Left kidney (tissue), 1 donor: ENCODE measurements at regions not wholly inside any gene's neighbourhood (a gene's known extent, or its start where the extent isn't known, plus 50 kb on each side); places are given as distances from the start of the nearest gene placed in this dataset.
"Not testable (repeated sequence)": the region's sequence is repeated elsewhere in the genome, so short reads cannot be mapped to it uniquely, and the experiment has no call there.

Experiments
- DNase-seq: peaks from one replicate; pipeline ENCODE4 v3.0.0-alpha.2; 2013

- no peak for DNase-seq
Measured at GRCh38 chr10:120755771-120756170, 95.4 kb upstream of the WDR11 start.

DNA sequence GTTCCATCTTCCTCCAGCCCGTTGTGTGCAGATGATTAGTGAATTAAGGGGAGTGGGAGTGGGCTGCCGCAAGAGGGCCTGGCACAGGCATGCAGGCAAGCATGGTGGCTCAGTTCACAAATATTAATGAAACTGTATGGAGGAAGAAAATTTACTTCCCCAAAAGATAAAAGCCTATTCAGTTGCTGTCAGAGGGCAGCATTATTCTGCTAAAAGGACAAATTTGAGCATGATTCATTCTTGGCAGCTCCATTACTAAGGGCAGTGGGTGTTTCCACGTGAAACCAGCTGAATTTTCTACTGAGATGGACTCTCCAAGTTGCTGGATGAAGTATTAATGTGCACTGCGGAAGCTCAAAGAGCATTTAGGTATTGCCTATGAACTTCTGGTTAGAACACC, 90.9 kb upstream of the WDR11 start:
- no peak for DNase-seq

DNA sequence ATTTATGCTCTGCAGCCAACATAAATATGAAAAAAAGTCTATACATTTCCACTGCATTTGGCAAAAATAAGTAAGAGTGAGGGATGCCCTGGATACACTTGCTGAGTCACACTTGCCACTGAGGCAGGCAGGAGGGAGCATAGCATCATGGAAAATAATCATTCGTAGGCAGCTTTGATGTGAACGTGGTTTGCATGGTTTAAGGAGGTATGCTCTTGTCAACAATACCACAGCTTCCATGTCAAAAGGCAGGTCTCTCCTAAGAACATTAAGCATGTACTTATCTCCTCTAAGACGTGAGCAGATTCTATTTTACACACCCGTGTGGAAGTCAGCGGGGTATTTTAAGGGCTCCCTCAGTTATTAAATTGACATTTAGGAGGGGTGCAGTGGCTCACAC, 89.2 kb upstream of the WDR11 start:
- DNase-seq: no peak

- no peak for DNase-seq
Measured at GRCh38 chr10:120765226-120765803, 85.8 kb upstream of the WDR11 start.

DNA sequence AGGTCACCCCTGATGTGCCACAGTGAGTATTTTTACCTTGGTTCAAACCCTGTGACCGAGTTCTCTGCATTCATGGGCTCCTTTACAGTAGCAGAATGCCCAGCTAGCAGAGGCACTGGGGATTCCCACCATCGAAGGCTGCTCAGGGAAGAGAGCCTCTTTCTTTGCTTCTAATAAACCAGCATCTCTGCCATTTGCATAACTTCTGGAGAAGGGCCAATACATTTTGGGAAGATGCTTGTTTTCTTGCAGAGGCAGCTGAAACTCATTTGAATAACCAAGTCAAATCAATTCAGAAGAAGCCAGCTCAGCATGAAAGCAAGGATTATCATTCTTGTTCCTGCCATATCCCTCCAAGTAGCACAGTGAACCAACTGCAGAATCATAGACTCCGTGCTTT, 82.9 kb upstream of the WDR11 start:
- no peak for DNase-seq

DNA sequence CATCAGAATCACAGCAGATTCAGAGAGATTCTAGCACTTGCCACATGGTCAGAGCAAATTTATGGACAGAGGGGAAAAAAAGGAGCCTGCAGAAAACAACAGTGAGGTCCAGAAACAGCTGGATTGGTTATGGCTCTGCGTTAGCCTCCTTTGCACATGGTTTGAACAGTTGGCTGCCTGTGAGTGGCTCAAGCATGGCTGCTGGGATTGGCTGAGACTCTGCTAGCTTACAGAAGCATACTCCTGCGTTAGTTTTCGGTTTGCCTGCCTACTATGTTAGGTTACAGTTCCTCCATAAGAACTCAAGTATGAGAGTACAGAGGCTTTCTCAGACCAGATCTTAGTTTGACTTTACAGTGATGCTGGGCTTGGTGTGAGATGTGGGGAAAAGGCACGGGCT, 80.7 kb upstream of the WDR11 start:
- no peak for DNase-seq

DNA sequence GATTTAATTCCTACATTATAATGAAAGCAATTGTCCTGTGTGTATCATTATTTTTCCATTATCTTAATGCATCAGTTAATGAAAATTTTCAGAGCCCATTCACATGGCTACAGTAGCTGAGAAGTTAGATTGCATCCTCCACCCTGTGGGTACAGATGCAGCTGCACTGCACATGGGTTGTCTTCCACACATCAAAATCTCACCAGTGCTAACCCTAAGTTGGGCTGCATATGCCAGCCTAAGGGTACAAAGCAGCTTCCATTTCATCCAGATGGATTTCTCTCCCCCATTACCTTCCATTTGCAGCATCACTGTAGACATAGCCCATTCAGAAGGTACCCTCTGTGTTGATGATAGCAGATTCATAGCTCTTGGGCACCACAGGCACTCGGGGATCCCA, 74.7 kb upstream of the WDR11 start:
- DNase-seq: no peak

- no peak for DNase-seq
Measured at GRCh38 chr10:120782336-120782735, 68.8 kb upstream of the WDR11 start.

- DNase-seq: no peak
Measured at GRCh38 chr10:120783098-120783497, 68.1 kb upstream of the WDR11 start.

GRCh38 chr10:120783867-120784266, 67.3 kb upstream of the WDR11 start:
- no peak for DNase-seq

DNA sequence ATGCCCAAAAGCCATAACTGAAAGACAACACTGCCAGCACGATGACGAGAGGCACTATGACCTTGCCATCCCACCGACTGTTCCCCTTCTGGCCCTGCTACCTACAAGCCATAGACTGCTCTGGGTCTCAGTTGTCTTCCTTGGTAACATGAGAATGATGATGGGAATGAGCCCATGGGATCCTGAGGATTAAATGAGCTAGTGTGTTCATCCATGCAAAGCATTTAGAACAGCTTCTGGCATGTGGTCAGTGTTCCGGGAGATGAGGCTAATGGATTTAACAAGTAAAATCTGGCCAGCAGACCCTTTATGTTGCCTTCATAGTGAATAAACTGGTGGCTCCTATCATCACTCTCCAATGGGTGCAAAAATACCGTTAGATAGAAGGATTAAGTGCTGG, 62.4 kb upstream of the WDR11 start:
- DNase-seq: no peak

DNA sequence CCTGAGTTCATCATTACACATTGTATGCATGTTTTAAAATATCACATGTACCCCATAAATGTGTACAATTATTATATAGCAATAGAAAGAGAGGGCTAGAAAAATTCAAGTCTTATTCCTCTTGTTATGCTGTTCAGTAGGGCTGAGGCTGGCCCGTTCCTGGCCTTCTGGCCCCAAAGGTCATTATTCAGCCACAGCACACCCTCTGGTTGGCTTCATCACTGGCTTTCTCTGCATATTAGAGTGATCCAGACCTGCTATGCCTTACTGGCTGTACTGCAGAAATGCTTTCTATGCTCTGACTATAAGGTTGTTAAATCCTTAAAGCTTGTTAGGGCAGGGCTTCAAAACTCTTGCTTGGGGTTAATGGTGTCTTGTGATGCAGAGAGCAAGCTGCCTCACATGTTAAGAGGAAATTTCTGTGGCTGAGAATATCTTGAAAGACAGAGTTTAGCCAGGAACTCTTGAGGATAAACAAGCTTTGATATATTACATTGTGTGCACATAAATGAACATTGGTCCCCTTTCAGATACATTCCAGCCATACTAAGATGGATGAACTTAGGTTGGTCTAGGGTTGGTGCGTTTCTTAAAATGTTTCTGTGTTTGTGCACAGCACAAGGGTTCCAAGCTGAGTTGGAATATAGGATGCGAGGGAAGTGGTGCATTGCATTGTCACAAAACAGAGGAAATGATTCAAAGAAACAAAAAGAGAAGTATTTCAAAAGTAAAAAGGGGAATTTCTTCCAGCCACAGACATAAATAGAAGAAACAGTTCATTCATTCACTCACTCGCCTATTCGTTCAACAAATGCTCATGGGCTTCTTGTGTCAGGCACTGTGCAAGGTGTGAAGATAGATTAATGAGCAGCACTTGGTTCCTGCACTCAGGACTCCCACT, 61.6 kb upstream of the WDR11 start:
- no peak for DNase-seq

DNA sequence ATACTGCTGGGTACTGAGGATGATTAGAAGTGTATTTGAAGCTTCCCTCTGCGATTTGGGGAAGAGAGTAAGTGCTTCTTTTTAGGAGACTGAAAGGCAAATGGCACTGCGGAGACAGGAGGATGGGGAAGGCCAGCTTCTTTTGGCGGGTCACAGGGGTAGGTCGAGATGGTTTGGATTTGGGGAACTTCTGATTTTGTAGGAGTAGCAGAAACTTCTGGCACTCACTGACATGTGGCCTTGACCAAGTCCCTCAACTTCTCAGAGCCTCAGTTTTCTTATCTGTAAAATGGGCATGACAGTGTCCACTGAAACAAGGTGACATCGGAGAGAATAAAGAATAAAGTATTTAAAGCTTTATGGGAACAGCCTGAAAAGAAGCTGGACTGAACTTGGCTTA, 59.8 kb upstream of the WDR11 start:
- no peak for DNase-seq

DNA sequence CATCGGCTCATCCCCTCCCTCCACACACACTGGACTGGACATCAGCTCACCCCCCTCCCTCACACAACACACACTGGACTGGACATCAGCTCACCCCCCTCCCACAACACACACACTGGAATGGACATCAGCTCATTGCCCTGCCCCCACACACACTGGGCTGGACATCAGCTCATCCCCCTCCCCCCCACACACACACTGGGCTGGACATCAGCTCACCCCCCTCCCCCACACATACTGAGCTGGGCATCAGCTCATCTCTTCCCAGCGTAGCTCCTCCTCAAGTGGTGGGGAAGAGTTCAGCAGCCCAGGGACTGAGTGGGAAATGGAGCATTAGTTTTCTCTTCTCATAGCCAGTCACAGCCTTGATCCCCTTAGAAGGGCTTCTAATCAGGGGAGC, 58.1 kb upstream of the WDR11 start:
- DNase-seq: no peak

GRCh38 chr10:120794390-120794789, 56.8 kb upstream of the WDR11 start:
- no peak for DNase-seq

GRCh38 chr10:120798276-120798675, 52.9 kb upstream of the WDR11 start:
- DNase-seq: not testable (repeated sequence)

- no peak for DNase-seq
Measured at GRCh38 chr10:120799849-120800248, 51.3 kb upstream of the WDR11 start.

DNA sequence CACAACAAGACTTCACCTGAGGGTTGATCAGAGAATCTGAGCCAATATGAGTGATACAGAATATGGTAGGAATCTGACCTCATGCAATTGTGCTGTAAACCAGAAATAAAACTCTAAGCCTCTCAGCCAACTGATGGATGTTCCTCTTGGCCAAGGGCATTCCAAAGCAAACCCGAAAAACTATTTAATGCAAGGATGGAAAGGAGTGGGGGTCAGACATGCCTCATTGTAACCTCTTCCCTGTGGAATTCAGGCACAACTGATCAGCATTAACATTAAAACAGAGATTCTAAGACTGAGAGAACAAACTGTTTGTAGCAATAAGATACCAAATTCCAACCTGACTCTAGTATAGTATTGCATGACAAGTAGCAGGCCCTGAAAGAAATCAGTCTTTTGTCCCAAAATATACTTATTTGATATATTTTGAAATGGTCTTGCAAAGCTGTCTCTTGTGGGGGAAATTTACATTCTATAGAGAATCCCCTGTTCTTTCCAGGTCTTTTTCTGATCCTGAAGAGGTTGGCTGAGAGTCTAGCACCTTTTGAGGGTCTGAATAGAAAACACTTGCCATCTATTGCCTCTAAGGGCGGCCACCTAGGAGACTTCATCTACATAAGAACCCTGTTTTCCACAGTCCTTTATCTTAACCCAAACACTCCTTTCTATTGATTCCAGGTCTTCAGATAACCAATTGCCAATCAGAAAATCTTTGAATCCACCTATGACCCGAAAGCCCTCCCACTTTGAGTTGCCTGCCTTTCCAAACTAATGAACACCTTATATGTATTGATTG, 50.4 kb upstream of the WDR11 start:
- no peak for DNase-seq
